Loucy (cell line): ENCODE measurements at regions not wholly inside any gene's neighbourhood (a gene's known extent, or its start where the extent isn't known, plus 50 kb on each side); places are given as distances from the start of the nearest gene placed in this dataset.

Source experiments
- H2AFZ ChIP-seq: fragments of 200-600 bp; sonication (generic); 2 replicates; pipeline ENCODE4 v1.6.0; 2016; ENCODE audit warnings: antibody characterized with exemption, mild to moderate bottlenecking, low read length, moderate library complexity
- H3F3A ChIP-seq: fragments of 200-600 bp; 2 replicates; pipeline ENCODE4 v1.6.0; 2016; ENCODE audit warnings: antibody characterized with exemption, low read depth, mild to moderate bottlenecking
- H3K27me3 ChIP-seq: fragments of 200-600 bp; sonication (generic); 2 replicates; pipeline ENCODE4 v1.6.1; 2014; ENCODE audit warnings: low read length, mild to moderate bottlenecking; ENCODE audit not compliant: insufficient read depth, poor library complexity, severe bottlenecking
- H3K36me3 ChIP-seq: fragments of 200-600 bp; sonication (generic); 2 replicates; pipeline ENCODE4 v1.6.1; 2016; ENCODE audit warnings: low read length; ENCODE audit not compliant: insufficient read depth
- H3K4me1 ChIP-seq: fragments of 200-600 bp; sonication (generic); 2 replicates; pipeline ENCODE4 v1.5.1; 2014; ENCODE audit warnings: low read length, mild to moderate bottlenecking; ENCODE audit not compliant: insufficient read depth, poor library complexity, severe bottlenecking
- H3K4me2 ChIP-seq: fragments of 200-600 bp; sonication (generic); 2 replicates; pipeline ENCODE4 v1.6.0; 2014; ENCODE audit warnings: antibody characterized with exemption, low read length, low read depth, mild to moderate bottlenecking; ENCODE audit not compliant: poor library complexity, severe bottlenecking
- H3K4me3 ChIP-seq: fragments of 200-600 bp; sonication (generic); 2 replicates; pipeline ENCODE4 v1.5.1; 2014; ENCODE audit warnings: low read length, mild to moderate bottlenecking, mixed read lengths; ENCODE audit not compliant: poor library complexity, severe bottlenecking
- H3K79me2 ChIP-seq: fragments of 200-600 bp; sonication (generic); 2 replicates; pipeline ENCODE4 v1.6.1; 2014; ENCODE audit warnings: low read length; ENCODE audit not compliant: insufficient read depth
- H3K9ac ChIP-seq: fragments of 200-600 bp; sonication (generic); 2 replicates; pipeline ENCODE4 v1.6.0; 2014; ENCODE audit warnings: mild to moderate bottlenecking, low read depth, low read length, moderate library complexity; ENCODE audit not compliant: poor library complexity, severe bottlenecking
- H3K9me2 ChIP-seq: fragments of 200-600 bp; sonication (generic); replicated peaks from 2 replicates; pipeline ENCODE4 v1.6.1; 2016; ENCODE audit warnings: low read depth, low read length, mixed read lengths
- H3K9me3 ChIP-seq: fragments of 200-600 bp; sonication (generic); 2 replicates; pipeline ENCODE4 v1.6.1; 2014; ENCODE audit warnings: mild to moderate bottlenecking, antibody characterized with exemption, low read length, low read depth; ENCODE audit not compliant: insufficient read depth
- H4K20me1 ChIP-seq: fragments of 200-600 bp; sonication (generic); 2 replicates; pipeline ENCODE4 v1.6.0; 2014; ENCODE audit warnings: antibody characterized with exemption, low read length, mild to moderate bottlenecking; ENCODE audit not compliant: insufficient read depth, poor library complexity, severe bottlenecking
- CTCF ChIP-seq: fragments of 200-600 bp; sonication (generic); conservative IDR thresholded peaks from 2 replicates; pipeline ENCODE4 v1.5.1; 2014; ENCODE audit warnings: mild to moderate bottlenecking, antibody characterized with exemption, low read length
- EZH2phosphoT487 ChIP-seq: fragments of 200-600 bp; IDR thresholded peaks from 2 replicates; pipeline ENCODE4 v1.6.1; 2018; ENCODE audit warnings: antibody characterized with exemption, mild to moderate bottlenecking, moderate library complexity, borderline replicate concordance

GRCh38 chr16:51039638-51040331 lies 111.3 kb downstream of the SALL1 start:
- Histone ChIP-seq H3F3A (no peaks in the 10 kb centered on the region), H4K20me1 (no peaks in the 10 kb centered on the region), H3K4me3 (no peak overlapping the region), H3K9me3 (peaks cover 3% of the 10 kb centered on the region; the same call in 1 of the 2 replicates), H2AFZ (no peak overlapping the region), H3K4me1 (no peaks in the 10 kb centered on the region), H3K9me2 (no peaks in the 10 kb centered on the region), H3K9ac (no peak overlapping the region), H3K4me2 (no peak overlapping the region), H3K79me2 (no peaks in the 10 kb centered on the region), H3K27me3 (no peaks in the 10 kb centered on the region), H3K36me3 (no peaks in the 10 kb centered on the region)
- TF ChIP-seq CTCF (no peak), EZH2phosphoT487 (no peak)

GRCh38 chr16:51035711-51036110 lies 115.4 kb downstream of the SALL1 start:
- H3K4me3 ChIP-seq = no peak overlapping the region
- no peak overlapping the region for H3K4me2 ChIP-seq
- H3K4me1 ChIP-seq = no peaks in the 10 kb centered on the region
- H3K36me3 ChIP-seq = no peaks in the 10 kb centered on the region
- H3K27me3 ChIP-seq = no peaks in the 10 kb centered on the region
- no peaks in the 10 kb centered on the region for H4K20me1 ChIP-seq
- no peak for TF ChIP-seq EZH2phosphoT487
- TF ChIP-seq CTCF = no peak
- H3K9ac ChIP-seq = no peak overlapping the region
- H3F3A ChIP-seq = no peaks in the 10 kb centered on the region
- H3K79me2 ChIP-seq = no peaks in the 10 kb centered on the region
- H3K9me3 ChIP-seq = no peaks in the 10 kb centered on the region
- H3K9me2 ChIP-seq = no peaks in the 10 kb centered on the region
- H2AFZ ChIP-seq = no peak overlapping the region

GRCh38 chr16:51035110-51035498 lies 116.0 kb downstream of the SALL1 start:
- H3K9me3 ChIP-seq = no peaks in the 10 kb centered on the region
- TF ChIP-seq EZH2phosphoT487 = no peak
- TF ChIP-seq CTCF = no peak
- no peaks in the 10 kb centered on the region for H3K79me2 ChIP-seq
- H3K4me3 ChIP-seq = no peak overlapping the region
- no peak overlapping the region for H3K4me2 ChIP-seq
- H2AFZ ChIP-seq = no peak overlapping the region
- no peaks in the 10 kb centered on the region for H4K20me1 ChIP-seq
- H3K27me3 ChIP-seq = no peaks in the 10 kb centered on the region
- no peaks in the 10 kb centered on the region for H3K9me2 ChIP-seq
- no peaks in the 10 kb centered on the region for H3K36me3 ChIP-seq
- H3K9ac ChIP-seq = no peak overlapping the region
- no peaks in the 10 kb centered on the region for H3F3A ChIP-seq
- H3K4me1 ChIP-seq = no peaks in the 10 kb centered on the region
